ENCODE measurements at regions not wholly inside any gene's neighbourhood (a gene's known extent, or its start where the extent isn't known, plus 50 kb on each side); places are given as distances from the start of the nearest gene placed in this dataset.

DNA sequence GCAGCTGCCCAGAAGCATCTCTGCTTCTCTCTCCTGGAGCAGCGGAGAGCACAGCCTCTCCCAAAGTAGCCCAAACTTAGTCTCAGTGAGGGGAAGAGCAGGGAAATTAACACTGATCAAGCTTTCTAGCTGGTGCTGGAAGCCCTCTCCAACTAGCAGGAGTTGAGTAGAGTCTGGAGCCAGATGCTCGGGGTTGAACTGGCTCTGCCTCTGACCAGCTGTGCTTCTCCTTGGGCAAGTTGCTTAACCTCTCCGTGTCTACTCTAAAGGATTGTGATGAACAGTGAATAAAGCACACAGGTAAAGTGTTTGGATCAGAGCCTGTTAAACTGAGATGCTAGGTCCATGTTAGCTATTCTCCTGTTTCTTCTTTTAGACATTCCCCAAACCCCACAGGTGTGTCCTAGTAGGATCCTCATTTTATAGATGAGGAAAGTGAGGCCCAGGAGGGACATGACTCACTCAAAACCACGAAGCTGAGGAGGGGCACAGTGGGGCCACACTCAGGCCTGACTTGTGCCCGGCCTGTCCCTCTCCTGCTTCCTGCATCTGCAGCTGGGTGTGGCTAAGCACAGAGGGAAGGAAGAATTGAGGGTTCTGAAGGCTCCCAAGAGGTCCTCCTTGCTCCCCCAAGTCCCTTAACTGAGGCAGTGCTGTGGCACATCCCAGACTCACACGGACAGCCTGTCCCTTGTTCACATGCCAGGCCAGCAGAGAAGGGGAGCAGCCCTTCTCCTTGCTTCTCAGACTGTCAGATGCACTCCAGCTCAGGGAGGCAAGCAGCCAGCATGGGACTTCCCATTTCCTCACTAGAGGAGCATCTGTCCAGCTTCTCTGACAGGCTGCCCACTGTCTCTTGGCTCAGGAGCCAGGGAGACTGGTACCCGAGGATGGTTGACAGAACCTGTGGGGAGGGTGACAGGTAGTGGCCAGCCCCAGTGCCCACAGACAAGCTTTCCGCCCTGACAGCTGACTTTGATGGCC is 152.0 kb upstream of the IGSF21 start:
- Histone ChIP-seq H3K9me2 (ENCODE audit: low read depth, low read length) (no peaks in the 10 kb centered on the region), H2AFZ (ENCODE audit: low read length) (no peak overlapping the region), H3K9me3 (ENCODE audit: low read length) (no peaks in the 10 kb centered on the region), H4K20me1 (ENCODE audit: insufficient read depth, low read length) (no peaks in the 10 kb centered on the region), H3K4me2 (ENCODE audit: low read length) (no peak overlapping the region), H3F3A (ENCODE audit: insufficient read depth, low read length) (no peaks in the 10 kb centered on the region), H3K79me2 (ENCODE audit: insufficient read depth, low read length) (no peaks in the 10 kb centered on the region), H3K4me1 (ENCODE audit: insufficient read depth, low read length, severe bottlenecking) (no peaks in the 10 kb centered on the region), H3K27me3 (ENCODE audit: insufficient read depth, low read length) (no peaks in the 10 kb centered on the region), H3K4me3 (ENCODE audit: low read depth, low read length, poor library complexity, severe bottlenecking) (no peak overlapping the region), H3K27ac (ENCODE audit: low read depth, low read length, poor library complexity, severe bottlenecking) (no peak overlapping the region), H3K36me3 (ENCODE audit: insufficient read depth, low read length) (no peaks in the 10 kb centered on the region), H3K9ac (ENCODE audit: low read length) (no peak overlapping the region)
- TF ChIP-seq, protein P1, sequence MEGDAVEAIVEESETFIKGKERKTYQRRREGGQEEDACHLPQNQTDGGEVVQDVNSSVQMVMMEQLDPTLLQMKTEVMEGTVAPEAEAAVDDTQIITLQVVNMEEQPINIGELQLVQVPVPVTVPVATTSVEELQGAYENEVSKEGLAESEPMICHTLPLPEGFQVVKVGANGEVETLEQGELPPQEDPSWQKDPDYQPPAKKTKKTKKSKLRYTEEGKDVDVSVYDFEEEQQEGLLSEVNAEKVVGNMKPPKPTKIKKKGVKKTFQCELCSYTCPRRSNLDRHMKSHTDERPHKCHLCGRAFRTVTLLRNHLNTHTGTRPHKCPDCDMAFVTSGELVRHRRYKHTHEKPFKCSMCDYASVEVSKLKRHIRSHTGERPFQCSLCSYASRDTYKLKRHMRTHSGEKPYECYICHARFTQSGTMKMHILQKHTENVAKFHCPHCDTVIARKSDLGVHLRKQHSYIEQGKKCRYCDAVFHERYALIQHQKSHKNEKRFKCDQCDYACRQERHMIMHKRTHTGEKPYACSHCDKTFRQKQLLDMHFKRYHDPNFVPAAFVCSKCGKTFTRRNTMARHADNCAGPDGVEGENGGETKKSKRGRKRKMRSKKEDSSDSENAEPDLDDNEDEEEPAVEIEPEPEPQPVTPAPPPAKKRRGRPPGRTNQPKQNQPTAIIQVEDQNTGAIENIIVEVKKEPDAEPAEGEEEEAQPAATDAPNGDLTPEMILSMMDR (IDR thresholded peaks at IDR 0.05; ENCODE audit: low read length), result no peak
- TF ChIP-seq EZH2 (IDR thresholded peaks at IDR 0.05; ENCODE audit: borderline replicate concordance, low read length), result no peak

DNA sequence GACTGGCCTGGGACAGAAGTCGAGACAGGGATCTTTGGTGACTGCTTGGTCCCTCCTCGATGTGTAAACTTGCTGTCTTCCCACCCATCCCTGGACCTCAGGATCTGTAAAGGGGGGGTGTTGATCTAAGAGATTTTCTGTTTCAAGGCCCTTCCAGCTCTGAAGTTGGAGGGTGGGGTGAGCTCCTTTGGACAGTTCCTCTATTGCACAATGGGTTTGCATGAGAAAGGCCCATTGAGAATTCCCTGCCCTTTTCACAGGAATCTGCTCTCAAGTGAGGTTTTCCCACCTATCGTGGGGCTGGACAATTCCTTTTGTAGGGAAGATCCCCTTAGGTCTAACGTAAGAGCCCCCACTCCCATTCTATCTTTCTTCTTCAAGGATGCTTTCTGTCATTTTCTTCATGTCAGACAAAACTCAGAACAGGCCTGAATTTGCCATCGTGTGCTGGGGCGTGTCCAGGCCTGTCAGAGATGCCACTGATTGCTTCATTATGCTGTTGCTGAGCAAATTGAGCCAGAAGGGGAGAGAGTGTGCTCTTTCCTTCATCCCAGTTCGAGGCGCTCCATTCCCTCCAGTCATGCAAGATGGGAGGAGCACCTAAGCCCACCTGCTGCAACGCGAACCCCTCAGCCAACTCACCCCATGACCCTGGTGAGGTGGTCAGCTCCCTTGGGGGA is 149.9 kb upstream of the IGSF21 start:
- H3K27me3 ChIP-seq (ENCODE audit: insufficient read depth, low read length), result no peaks in the 10 kb centered on the region
- no peak overlapping the region for H2AFZ ChIP-seq (ENCODE audit: low read length)
- no peak overlapping the region for H3K9ac ChIP-seq (ENCODE audit: low read length)
- H3K79me2 ChIP-seq (ENCODE audit: insufficient read depth, low read length), result no peaks in the 10 kb centered on the region
- H4K20me1 ChIP-seq (ENCODE audit: insufficient read depth, low read length), result no peaks in the 10 kb centered on the region
- H3K27ac ChIP-seq (ENCODE audit: low read depth, low read length, poor library complexity, severe bottlenecking), result no peak overlapping the region
- no peaks in the 10 kb centered on the region for H3K36me3 ChIP-seq (ENCODE audit: insufficient read depth, low read length)
- H3F3A ChIP-seq (ENCODE audit: insufficient read depth, low read length), result no peaks in the 10 kb centered on the region
- H3K4me3 ChIP-seq (ENCODE audit: low read depth, low read length, poor library complexity, severe bottlenecking), result no peak overlapping the region
- TF ChIP-seq EZH2 (IDR thresholded peaks at IDR 0.05; ENCODE audit: borderline replicate concordance, low read length), result no peak
- TF ChIP-seq, protein P1 (IDR thresholded peaks at IDR 0.05; ENCODE audit: low read length), result no peak
- H3K4me1 ChIP-seq (ENCODE audit: insufficient read depth, low read length, severe bottlenecking), result no peaks in the 10 kb centered on the region
- H3K4me2 ChIP-seq (ENCODE audit: low read length), result no peak overlapping the region
- H3K9me2 ChIP-seq (ENCODE audit: low read depth, low read length), result no peaks in the 10 kb centered on the region
- H3K9me3 ChIP-seq (ENCODE audit: low read length), result no peaks in the 10 kb centered on the region

DNA sequence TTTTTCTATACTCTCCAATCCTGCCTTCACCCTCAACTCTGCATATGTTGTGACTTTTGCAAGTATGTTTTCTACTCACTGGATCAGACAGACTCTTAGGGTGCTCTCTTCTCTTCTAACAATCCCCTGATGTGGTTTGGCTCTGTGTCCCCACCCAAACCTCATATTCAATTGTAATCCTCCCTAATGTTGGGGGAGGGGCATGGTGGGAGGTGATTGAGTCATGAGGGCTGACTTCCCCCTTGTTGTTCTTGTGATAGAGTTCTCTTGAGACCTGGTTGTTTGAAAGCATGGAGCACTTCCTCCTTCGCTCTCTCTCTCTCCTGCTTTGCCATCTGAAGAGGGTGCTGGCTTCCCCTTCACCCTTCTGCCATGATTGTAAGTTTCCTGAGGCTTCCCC is 148.9 kb upstream of the IGSF21 start:
- H3K27ac ChIP-seq (ENCODE audit: low read depth, low read length, poor library complexity, severe bottlenecking), result no peak overlapping the region
- no peaks in the 10 kb centered on the region for H3F3A ChIP-seq (ENCODE audit: insufficient read depth, low read length)
- H3K9me2 ChIP-seq (ENCODE audit: low read depth, low read length), result no peaks in the 10 kb centered on the region
- no peaks in the 10 kb centered on the region for H3K27me3 ChIP-seq (ENCODE audit: insufficient read depth, low read length)
- H4K20me1 ChIP-seq (ENCODE audit: insufficient read depth, low read length), result no peaks in the 10 kb centered on the region
- no peak overlapping the region for H2AFZ ChIP-seq (ENCODE audit: low read length)
- no peak overlapping the region for H3K9ac ChIP-seq (ENCODE audit: low read length)
- H3K4me2 ChIP-seq (ENCODE audit: low read length), result no peak overlapping the region
- no peak overlapping the region for H3K4me3 ChIP-seq (ENCODE audit: low read depth, low read length, poor library complexity, severe bottlenecking)
- TF ChIP-seq EZH2 (IDR thresholded peaks at IDR 0.05; ENCODE audit: borderline replicate concordance, low read length), result no peak
- TF ChIP-seq, protein P1 (IDR thresholded peaks at IDR 0.05; ENCODE audit: low read length), result no peak
- H3K9me3 ChIP-seq (ENCODE audit: low read length), result no peaks in the 10 kb centered on the region
- H3K79me2 ChIP-seq (ENCODE audit: insufficient read depth, low read length), result no peaks in the 10 kb centered on the region
- no peaks in the 10 kb centered on the region for H3K4me1 ChIP-seq (ENCODE audit: insufficient read depth, low read length, severe bottlenecking)
- H3K36me3 ChIP-seq (ENCODE audit: insufficient read depth, low read length), result no peaks in the 10 kb centered on the region

Data from OCI-LY1 (cell line).